Lung (tissue), 11 donors: ENCODE measurements at regions not wholly inside any gene's neighbourhood (a gene's known extent, or its start where the extent isn't known, plus 50 kb on each side); places are given as distances from the start of the nearest gene placed in this dataset.
A peak's percentile ranks its signal among the peaks of the same experiment; 100 is the strongest.

Source experiments
- ATAC-seq: fragments of 200-7000 bp; cut with Tn5 transposase; one replicate; pipeline ENCODE4 v1.9.1; 2020; ENCODE audit warnings: moderate number of reproducible peaks; ENCODE audit not compliant: insufficient read depth, low FRiP score
- DNase-seq, 3 donors: peaks; one replicate each; pipeline ENCODE4 v3.0.0-alpha.2; 2013 to 2017
- H3K27ac ChIP-seq, 2 donors: one replicate each; pipeline ENCODE4 v1.5.1; 2013; ENCODE audit warnings: mild to moderate bottlenecking in 2 of 2, moderate library complexity in 2 of 2, control low read depth in 1 of 2, inconsistent platforms in 1 of 2, low read depth in 1 of 2, low read length in 1 of 2
- H3K27me3 ChIP-seq, 3 donors: one replicate each; pipeline ENCODE4 v1.5.1; 2013; ENCODE audit warnings: low read length in 2 of 3; ENCODE audit not compliant: control insufficient read depth in 3 of 3, insufficient read depth in 3 of 3
- H3K36me3 ChIP-seq, 4 donors: one replicate each; pipeline ENCODE4 v1.5.1; 2013; ENCODE audit warnings: low read length in 4 of 4, mild to moderate bottlenecking in 1 of 4, moderate library complexity in 1 of 4; ENCODE audit not compliant: control insufficient read depth in 4 of 4, insufficient read depth in 4 of 4
- H3K4me1 ChIP-seq, 5 donors: one replicate each; pipeline ENCODE4 v1.5.1; 2013; ENCODE audit warnings: low read length in 5 of 5, mild to moderate bottlenecking in 2 of 5, moderate library complexity in 1 of 5; ENCODE audit not compliant: control insufficient read depth in 5 of 5, insufficient read depth in 5 of 5
- H3K4me3 ChIP-seq: one replicate; pipeline ENCODE4 v1.5.1; 2013; ENCODE audit warnings: mild to moderate bottlenecking, control low read depth, moderate library complexity
- H3K9ac ChIP-seq, 2 donors: one replicate each; pipeline ENCODE4 v1.5.1; 2013; ENCODE audit warnings: low read length in 2 of 2, control low read depth in 1 of 2; ENCODE audit not compliant: insufficient read depth in 1 of 2
- H3K9me3 ChIP-seq, 4 donors: one replicate each; pipeline ENCODE4 v1.5.1; 2013; ENCODE audit warnings: low read length in 3 of 4, mild to moderate bottlenecking in 1 of 4, moderate library complexity in 1 of 4; ENCODE audit not compliant: control insufficient read depth in 4 of 4, insufficient read depth in 3 of 4
- CTCF ChIP-seq: IDR thresholded peaks from 2 replicates; pipeline ENCODE4 v1.5.1; 2012; ENCODE audit warnings: mild to moderate bottlenecking; ENCODE audit errors: control extremely low read depth, extremely low read depth
- WGBS, 2 donors: extraction: QIAGEN DNeasy Blood & Tissue Kit; methylation state at CpG; one replicate each; pipeline ENCODE4 v1.1.7; 2013; 5-methylcytosine and 5-hydroxymethylcytosine counted together
- donor health status: control.
- donor health status: control.
- donor health status: Bipolar disorder and iron deficiency.
- donor health status: healthy.
- donor health status: DM: yes; HTN: yes; CAD: no.

GRCh38 chr4:111773858-111774257 lies 371.4 kb upstream of the FAM241A start:
- no peaks in the 10 kb centered on the region for H3K36me3 ChIP-seq
- no peak for ATAC-seq
- H3K4me1 ChIP-seq = no peaks in the 10 kb centered on the region
- peaks cover 0 to 5% (median 0%) of the 10 kb centered on the region in 4 donors for H3K9me3 ChIP-seq
- H3K27me3 ChIP-seq = no peaks in the 10 kb centered on the region
- no peak overlapping the region for H3K4me3 ChIP-seq
- WGBS, 2 donors = 44 to 65% methylated on average over 3 of the region's 3 CpGs
- no peak for TF ChIP-seq CTCF
- peak in 1 of 3 donors; percentile 19 for DNase-seq
- no peak overlapping the region for H3K27ac ChIP-seq
- no peak overlapping the region for H3K9ac ChIP-seq

GRCh38 chr4:111775556-111776297 lies 369.5 kb upstream of the FAM241A start:
- no peaks in the 10 kb centered on the region for H3K27me3 ChIP-seq

GRCh38 chr4:111776561-111776960 lies 368.7 kb upstream of the FAM241A start:
- Histone ChIP-seq H3K36me3 (no peaks in the 10 kb centered on the region), H3K9me3 (peaks cover 0 to 3% (median 0%) of the 10 kb centered on the region in 4 donors), H3K4me3 (no peak overlapping the region), H3K27me3 (no peaks in the 10 kb centered on the region), H3K4me1 (no peaks in the 10 kb centered on the region), H3K27ac (no peak overlapping the region), H3K9ac (no peak overlapping the region)
- WGBS, 2 donors = 69 to 76% methylated on average over 1 of the region's 1 CpG
- no peak for ATAC-seq
- no peak for DNase-seq
- TF ChIP-seq CTCF = no peak

More at GRCh38 chr4:111775556-111776297, 369.5 kb upstream of the FAM241A start:
- Histone ChIP-seq H3K4me3 (no peak overlapping the region), H3K36me3 (no peaks in the 10 kb centered on the region), H3K9ac (no peak overlapping the region), H3K4me1 (no peaks in the 10 kb centered on the region), H3K9me3 (no peaks in the 10 kb centered on the region), H3K27ac (no peak overlapping the region)
- ATAC-seq (no peak), DNase-seq (no peak)
- TF ChIP-seq CTCF = no peak
- 65 to 77% methylated on average over 4 of the region's 4 CpGs for WGBS, 2 donors
